PC-9 (cell line): ENCODE measurements at regions not wholly inside any gene's neighbourhood (a gene's known extent, or its start where the extent isn't known, plus 50 kb on each side); places are given as distances from the start of the nearest gene placed in this dataset.

Experiments
- CTCF ChIP-seq: fragments of 200-600 bp; sonication (generic); conservative IDR thresholded peaks from 2 replicates; pipeline ENCODE4 v1.6.1; 2017; ENCODE audit warnings: mixed run types, antibody characterized with exemption, mild to moderate bottlenecking, moderate library complexity
- EZH2 ChIP-seq: fragments of 200-600 bp; sonication (generic); IDR thresholded peaks from 2 replicates; pipeline ENCODE4 v1.8.0; 2017; ENCODE audit warnings: antibody characterized with exemption, low read depth

GRCh38 chr1:164977561-164977960, 379.0 kb downstream of the LMX1A start:
- TF ChIP-seq CTCF, result no peak
- no peak for TF ChIP-seq EZH2
